GM12874 (cell line): ENCODE measurements at regions not wholly inside any gene's neighbourhood (a gene's known extent, or its start where the extent isn't known, plus 50 kb on each side); places are given as distances from the start of the nearest gene placed in this dataset.

Experiments used
- TF ChIP-seq, protein P1 (sequence below): IDR thresholded peaks from 2 replicates; pipeline ENCODE4 v1.5.1; 2011; ENCODE audit warnings: low read depth, mild to moderate bottlenecking, control low read depth, low read length, moderate library complexity; ENCODE audit not compliant: insufficient read depth

DNA sequence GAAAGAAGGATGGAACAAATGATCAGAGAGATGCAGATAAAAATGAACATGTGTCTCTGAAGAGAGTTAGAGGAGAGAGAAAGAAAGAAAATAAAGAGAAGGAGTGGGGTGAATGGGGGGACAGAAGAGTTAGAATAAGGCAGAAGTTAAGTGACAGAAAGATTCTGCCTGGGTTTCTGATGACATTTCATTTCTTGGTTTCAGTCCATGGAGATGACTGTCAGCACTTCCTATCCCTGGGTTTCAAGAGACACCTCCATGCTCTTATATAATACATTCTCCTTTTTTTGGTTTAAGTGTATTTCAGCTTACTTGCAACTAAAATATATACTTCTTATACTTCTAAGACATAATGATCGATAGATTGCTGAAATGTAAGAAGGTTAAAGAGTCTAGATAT, 213.0 kb upstream of the IL12B start:
- TF ChIP-seq, protein P1, sequence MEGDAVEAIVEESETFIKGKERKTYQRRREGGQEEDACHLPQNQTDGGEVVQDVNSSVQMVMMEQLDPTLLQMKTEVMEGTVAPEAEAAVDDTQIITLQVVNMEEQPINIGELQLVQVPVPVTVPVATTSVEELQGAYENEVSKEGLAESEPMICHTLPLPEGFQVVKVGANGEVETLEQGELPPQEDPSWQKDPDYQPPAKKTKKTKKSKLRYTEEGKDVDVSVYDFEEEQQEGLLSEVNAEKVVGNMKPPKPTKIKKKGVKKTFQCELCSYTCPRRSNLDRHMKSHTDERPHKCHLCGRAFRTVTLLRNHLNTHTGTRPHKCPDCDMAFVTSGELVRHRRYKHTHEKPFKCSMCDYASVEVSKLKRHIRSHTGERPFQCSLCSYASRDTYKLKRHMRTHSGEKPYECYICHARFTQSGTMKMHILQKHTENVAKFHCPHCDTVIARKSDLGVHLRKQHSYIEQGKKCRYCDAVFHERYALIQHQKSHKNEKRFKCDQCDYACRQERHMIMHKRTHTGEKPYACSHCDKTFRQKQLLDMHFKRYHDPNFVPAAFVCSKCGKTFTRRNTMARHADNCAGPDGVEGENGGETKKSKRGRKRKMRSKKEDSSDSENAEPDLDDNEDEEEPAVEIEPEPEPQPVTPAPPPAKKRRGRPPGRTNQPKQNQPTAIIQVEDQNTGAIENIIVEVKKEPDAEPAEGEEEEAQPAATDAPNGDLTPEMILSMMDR: no peak

DNA sequence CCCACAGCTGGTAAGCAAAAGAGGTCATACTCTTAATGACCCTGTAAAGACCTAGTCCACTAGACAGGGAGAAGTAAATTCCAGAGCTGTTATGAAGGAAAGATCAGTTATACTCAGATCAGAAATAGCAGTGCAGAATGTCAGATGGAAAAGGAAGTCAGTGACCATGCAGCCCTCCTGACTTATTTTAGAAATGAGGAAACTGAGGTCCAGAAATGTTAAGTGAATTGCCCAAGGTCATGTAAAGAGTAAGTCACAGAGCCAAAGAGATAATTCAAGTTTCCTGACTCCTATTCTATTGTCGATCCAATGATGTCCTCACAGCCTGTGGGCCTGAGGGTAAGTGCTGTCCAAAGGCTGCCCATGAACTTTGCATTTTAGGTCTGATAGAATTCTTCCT, 214.9 kb upstream of the IL12B start:
- TF ChIP-seq, protein P1: no peak

DNA sequence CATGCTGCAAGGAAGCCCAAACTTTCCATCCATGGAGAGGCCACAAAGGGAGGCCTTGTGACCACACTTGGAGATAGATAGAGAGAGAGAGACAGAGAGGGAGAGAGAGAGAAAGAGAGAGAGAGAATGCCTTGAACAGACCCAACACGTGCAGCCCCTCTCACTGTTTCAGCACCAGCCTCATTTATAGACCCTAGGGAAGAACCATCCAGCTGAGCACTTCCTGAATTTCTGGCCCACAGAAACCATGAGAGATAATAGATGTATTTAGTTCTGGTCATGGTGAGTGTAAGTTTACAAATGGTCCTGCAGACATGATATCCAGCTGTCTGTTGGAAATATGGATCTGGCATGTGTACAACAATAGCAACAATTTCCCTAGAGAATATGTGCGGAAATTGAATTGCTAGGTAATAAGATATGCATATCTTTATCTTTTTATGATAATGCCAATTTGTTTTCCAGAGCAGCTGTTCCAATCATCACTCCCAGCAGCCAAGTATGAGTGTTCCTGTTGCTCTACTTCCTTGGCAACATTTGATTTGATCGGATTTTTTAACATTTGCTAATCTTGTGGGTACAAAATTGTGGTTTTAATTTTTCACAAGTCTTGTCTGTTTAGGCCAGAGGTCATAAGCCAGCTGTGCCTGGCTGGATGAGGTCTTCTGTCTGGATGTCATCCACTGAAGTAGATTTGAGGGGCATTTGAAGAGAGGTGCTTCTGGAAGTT, 217.3 kb upstream of the IL12B start:
- TF ChIP-seq, protein P1: no peak

DNA sequence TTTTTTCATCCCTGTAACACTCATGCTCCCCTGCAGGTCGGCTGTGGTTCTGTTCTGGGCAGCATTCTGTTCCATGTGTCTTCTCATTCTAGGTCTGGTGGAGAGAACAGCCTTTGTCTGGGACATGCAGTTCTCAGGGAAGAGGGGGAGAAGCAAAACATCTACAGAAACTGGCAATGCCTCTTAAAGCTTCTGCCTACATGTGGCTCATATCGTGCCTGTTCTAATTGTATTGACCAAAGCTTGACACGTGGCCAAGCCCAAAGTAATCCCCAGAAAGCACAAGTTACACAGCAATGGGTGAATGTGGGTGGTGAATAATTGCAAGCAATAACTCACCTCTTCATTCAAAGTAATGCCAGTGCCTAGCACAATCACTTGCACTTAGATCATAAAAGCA, 218.2 kb upstream of the IL12B start:
- TF ChIP-seq, protein P1: no peak

DNA sequence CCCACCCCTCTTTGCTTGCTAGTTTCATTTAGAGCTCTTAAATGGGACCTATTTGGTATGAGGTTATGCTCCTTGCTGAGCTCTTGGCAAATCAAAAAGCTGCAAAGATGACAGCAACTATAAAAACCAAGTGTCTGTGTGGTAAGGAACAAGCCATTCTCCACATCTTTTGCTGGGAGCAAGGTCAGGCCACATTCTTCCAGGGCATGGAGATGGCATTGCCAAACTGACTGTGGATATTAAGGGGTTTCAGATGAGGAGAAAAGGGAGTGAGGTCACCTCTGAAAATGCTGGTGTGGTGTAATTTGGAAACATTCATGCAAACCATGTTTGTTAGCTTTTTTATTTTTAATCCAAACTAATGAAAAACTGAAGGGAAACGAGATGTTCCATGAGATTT, 218.8 kb upstream of the IL12B start:
- TF ChIP-seq, protein P1: no peak

DNA sequence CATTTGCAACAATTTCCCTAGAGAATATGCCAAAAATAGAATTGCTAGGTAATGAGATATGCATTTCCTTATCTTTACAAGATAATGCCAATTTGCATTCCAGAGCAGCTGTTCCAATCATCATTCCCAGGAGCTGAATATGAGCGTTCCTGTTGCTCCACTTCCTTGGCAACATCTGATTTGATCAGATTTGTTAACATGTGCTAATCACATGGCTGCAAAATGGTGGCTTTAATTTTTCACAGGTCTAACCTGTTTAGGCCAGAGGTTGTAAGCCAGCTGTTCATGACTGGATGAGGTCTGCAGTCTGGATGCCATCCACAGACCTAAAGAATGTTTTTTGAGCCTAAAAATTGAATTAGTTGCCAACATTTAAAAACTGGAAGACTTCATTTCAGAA, 220.7 kb upstream of the IL12B start:
- TF ChIP-seq, protein P1: no peak

DNA sequence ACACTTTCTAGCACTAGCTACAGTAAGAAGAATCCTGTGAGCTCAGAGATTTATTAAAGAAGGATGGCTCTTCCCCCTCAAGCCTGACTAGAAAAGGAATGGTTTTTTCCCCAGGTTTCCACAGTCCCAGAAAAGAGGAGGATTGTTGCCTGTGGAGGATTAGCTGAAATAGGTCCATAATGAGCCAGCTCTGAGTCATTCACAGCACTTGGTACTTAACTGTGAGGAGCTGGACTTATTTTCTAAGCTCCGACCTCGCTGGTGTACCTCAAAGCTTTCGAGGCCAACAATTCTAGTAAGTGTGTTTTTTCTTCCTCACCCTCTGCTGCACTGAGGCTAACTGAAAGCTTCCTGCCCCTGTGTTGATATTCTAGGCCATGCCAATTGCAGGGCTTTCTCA, 222.5 kb upstream of the IL12B start:
- TF ChIP-seq, protein P1: no peak
